H9 (cell line): ENCODE measurements at regions not wholly inside any gene's neighbourhood (a gene's known extent, or its start where the extent isn't known, plus 50 kb on each side); places are given as distances from the start of the nearest gene placed in this dataset.

Experiments
- DNase-seq: peaks from one replicate; pipeline ENCODE4 v3.0.0-alpha.2; 2017
- H2AFZ ChIP-seq: one replicate; pipeline ENCODE4 v1.6.1; 2013; ENCODE audit warnings: mild to moderate bottlenecking, low read length, control low read depth, moderate library complexity
- H2AK5ac ChIP-seq: 2 replicates; pipeline ENCODE4 v1.6.1; 2013; ENCODE audit warnings: low read length, control low read depth, mixed read lengths; ENCODE audit not compliant: insufficient read length
- H2BK120ac ChIP-seq: one replicate; pipeline ENCODE4 v1.6.1; 2013; ENCODE audit warnings: low read depth, mild to moderate bottlenecking, low read length, control low read depth, inconsistent platforms; ENCODE audit not compliant: poor library complexity, severe bottlenecking
- H2BK12ac ChIP-seq: 2 replicates; pipeline ENCODE4 v1.6.1; 2013; ENCODE audit warnings: low read length, control low read depth, mixed read lengths, low read depth; ENCODE audit not compliant: insufficient read length
- H2BK15ac ChIP-seq: 2 replicates; pipeline ENCODE4 v1.6.1; 2013; ENCODE audit warnings: low read depth, low read length, control low read depth
- H2BK20ac ChIP-seq: one replicate; pipeline ENCODE4 v1.6.1; 2013; ENCODE audit warnings: low read depth, mild to moderate bottlenecking, low read length, control low read depth, inconsistent platforms; ENCODE audit not compliant: poor library complexity, severe bottlenecking
- H2BK5ac ChIP-seq: 2 replicates; pipeline ENCODE4 v1.6.1; 2013; ENCODE audit warnings: low read length, control low read depth, mixed read lengths; ENCODE audit not compliant: insufficient read length
- H3K14ac ChIP-seq: 2 replicates; pipeline ENCODE4 v1.6.1; 2013; ENCODE audit warnings: low read length, control low read depth; ENCODE audit not compliant: insufficient read depth
- H3K18ac ChIP-seq: 2 replicates; pipeline ENCODE4 v1.6.1; 2013; ENCODE audit warnings: low read depth, mild to moderate bottlenecking, mixed read lengths, low read length, control low read depth; ENCODE audit not compliant: insufficient read length
- H3K23ac ChIP-seq: 2 replicates; pipeline ENCODE4 v1.6.1; 2013; ENCODE audit warnings: low read length, control low read depth, mixed read lengths, low read depth; ENCODE audit not compliant: insufficient read length
- H3K23me2 ChIP-seq: 2 replicates; pipeline ENCODE4 v1.6.1; 2013; ENCODE audit warnings: low read depth, mild to moderate bottlenecking, mixed read lengths, low read length, control low read depth; ENCODE audit not compliant: insufficient read length, poor library complexity, severe bottlenecking
- H3K27ac ChIP-seq: 2 replicates; pipeline ENCODE4 v1.5.1; 2013; ENCODE audit warnings: low read length, control low read depth, mixed read lengths, low read depth; ENCODE audit not compliant: insufficient read length
- H3K27me3 ChIP-seq: 2 replicates; pipeline ENCODE4 v1.6.1; 2013; ENCODE audit warnings: low read length, control low read depth, inconsistent platforms; ENCODE audit not compliant: insufficient read depth
- H3K4ac ChIP-seq: 2 replicates; pipeline ENCODE4 v1.6.1; 2013; ENCODE audit warnings: low read depth, mild to moderate bottlenecking, control low read depth, inconsistent platforms, low read length, moderate library complexity
- H3K4me1 ChIP-seq: 2 replicates; pipeline ENCODE4 v1.6.1; 2013; ENCODE audit warnings: low read length, control low read depth, inconsistent platforms; ENCODE audit not compliant: insufficient read depth
- H3K4me2 ChIP-seq: 2 replicates; pipeline ENCODE4 v1.6.1; 2013; ENCODE audit warnings: low read length, control low read depth, mixed read lengths; ENCODE audit not compliant: insufficient read length, insufficient read depth
- H3K56ac ChIP-seq: 2 replicates; pipeline ENCODE4 v1.6.1; 2013; ENCODE audit warnings: low read depth, mild to moderate bottlenecking, mixed read lengths, low read length, control low read depth; ENCODE audit not compliant: insufficient read length
- H3K79me1 ChIP-seq: 2 replicates; pipeline ENCODE4 v1.6.1; 2013; ENCODE audit warnings: low read depth, mild to moderate bottlenecking, moderate library complexity, low read length, control low read depth, inconsistent platforms; ENCODE audit not compliant: insufficient read depth, poor library complexity, severe bottlenecking
- H3K79me2 ChIP-seq: 2 replicates; pipeline ENCODE4 v1.6.1; 2013; ENCODE audit warnings: low read length, control low read depth, inconsistent platforms; ENCODE audit not compliant: insufficient read depth
- H3K9ac ChIP-seq: 2 replicates; pipeline ENCODE4 v1.6.1; 2013; ENCODE audit warnings: low read length, control low read depth, mixed read lengths; ENCODE audit not compliant: insufficient read length; ENCODE audit errors: extremely low read depth
- H3K9me3 ChIP-seq: one replicate; pipeline ENCODE4 v1.6.1; 2013; ENCODE audit warnings: low read depth, low read length, inconsistent platforms; ENCODE audit not compliant: control insufficient read depth
- H3T11ph ChIP-seq: one replicate; pipeline ENCODE4 v1.6.1; 2013; ENCODE audit warnings: mild to moderate bottlenecking, low read length, control low read depth, inconsistent platforms
- H4K20me1 ChIP-seq: one replicate; pipeline ENCODE4 v1.6.1; 2013; ENCODE audit not compliant: control insufficient read depth, insufficient read length, insufficient read depth
- H4K5ac ChIP-seq: 2 replicates; pipeline ENCODE4 v1.6.1; 2013; ENCODE audit warnings: low read depth, mild to moderate bottlenecking, mixed read lengths, low read length, control low read depth; ENCODE audit not compliant: insufficient read length
- H4K8ac ChIP-seq: replicated peaks from 2 replicates; pipeline ENCODE4 v1.6.1; 2013; ENCODE audit warnings: low read length, control low read depth, mixed read lengths, low read depth; ENCODE audit not compliant: insufficient read length
- H4K91ac ChIP-seq: 2 replicates; pipeline ENCODE4 v1.6.1; 2013; ENCODE audit warnings: low read depth, mild to moderate bottlenecking, moderate library complexity, mixed read lengths, low read length, control low read depth; ENCODE audit not compliant: insufficient read length
- H3K27ac Mint-ChIP-seq, 3 experiments: 2 replicates in 2 of 3; 3 replicates in 1 of 3; pipeline ENCODE4 v1.8.0; 2020 to 2021; ENCODE audit warnings: mixed read lengths in 3 of 3, mild to moderate bottlenecking in 1 of 3, moderate library complexity in 1 of 3
- H3K27me3 Mint-ChIP-seq: 2 replicates; pipeline ENCODE4 v1.8.0; 2021; ENCODE audit warnings: low read depth, mild to moderate bottlenecking, moderate library complexity, mixed read lengths
- H3K36me3 Mint-ChIP-seq, 3 experiments: 2 replicates in 2 of 3; 3 replicates in 1 of 3; pipeline ENCODE4 v1.8.0; 2020 to 2021; ENCODE audit warnings: low read depth in 3 of 3, mixed read lengths in 3 of 3; ENCODE audit not compliant: insufficient read depth in 1 of 3
- H3K4me1 Mint-ChIP-seq, 2 experiments: 2 replicates each; pipeline ENCODE4 v1.8.0; 2020; ENCODE audit warnings: mixed read lengths in 2 of 2
- H3K4me3 Mint-ChIP-seq, 2 experiments: 2 replicates in 1 of 2; 3 replicates in 1 of 2; pipeline ENCODE4 v1.8.0; 2020 to 2021; ENCODE audit warnings: mild to moderate bottlenecking in 2 of 2, mixed read lengths in 2 of 2, moderate library complexity in 1 of 2
- H3K9me3 Mint-ChIP-seq, 2 experiments: 2 replicates in 1 of 2; 3 replicates in 1 of 2; pipeline ENCODE4 v1.8.0; 2020; ENCODE audit warnings: mild to moderate bottlenecking in 2 of 2, mixed read lengths in 2 of 2, moderate library complexity in 1 of 2
- WGBS: extraction: QIAGEN DNeasy Blood & Tissue Kit; methylation state at CpG from one replicate; pipeline ENCODE4 v1.1.7; 2013; ENCODE audit warnings: missing lambda C conversion rate, low lambda C conversion rate, mixed read lengths; ENCODE audit not compliant: insufficient read length; ENCODE audit errors: extremely low coverage; 5-methylcytosine and 5-hydroxymethylcytosine counted together
- TF ChIP-seq, protein P1 (sequence below): fragments of 200-600 bp; sonication (generic); conservative IDR thresholded peaks from 3 replicates; pipeline ENCODE4 v1.8.0; 2021; ENCODE audit warnings: antibody characterized with exemption, mild to moderate bottlenecking

GRCh38 chrX:2147928-2148327 lies 352.8 kb downstream of the DHRSX start:
- WGBS: no CpG with 5 or more reads among the region's 3 CpGs
- Histone ChIP-seq H3K4me2 (no peak overlapping the region), H4K91ac (no peak overlapping the region), H4K20me1 (no peaks in the 10 kb centered on the region), H3K27me3 (no peaks in the 10 kb centered on the region), H4K8ac (no peak overlapping the region), H2BK120ac (no peak overlapping the region), H3K79me1 (no peaks in the 10 kb centered on the region), H3K4me1 (no peaks in the 10 kb centered on the region), H3K14ac (no peak overlapping the region), H3K27ac (no peak overlapping the region), H2AFZ (no peak overlapping the region), H2AK5ac (no peak overlapping the region), H3K23me2 (no peaks in the 10 kb centered on the region), H3K9me3 (peaks cover 12% of the 10 kb centered on the region), H2BK5ac (no peak overlapping the region), H3K56ac (no peak overlapping the region), H3K4ac (no peak overlapping the region), H4K5ac (no peak overlapping the region), H3T11ph (no peak overlapping the region), H3K23ac (no peak overlapping the region), H3K79me2 (no peaks in the 10 kb centered on the region), H2BK20ac (no peak overlapping the region), H3K18ac (no peak overlapping the region), H2BK15ac (no peak overlapping the region), H3K9ac (no peak overlapping the region), H2BK12ac (no peak overlapping the region)
- Mint-ChIP-seq H3K9me3 (peaks cover 27 to 31% of the 10 kb centered on the region in 2 experiments), H3K4me3 (no peak overlapping the region), H3K36me3 (peaks cover 24 to 39% (median 27%) of the 10 kb centered on the region in 3 experiments), H3K4me1 (peaks cover 7 to 12% of the 10 kb centered on the region in 2 experiments), H3K27me3 (no peaks in the 10 kb centered on the region; the same call in 1 of the 2 replicates), H3K27ac (no peak overlapping the region)
- no peak for DNase-seq
- TF ChIP-seq, protein P1, sequence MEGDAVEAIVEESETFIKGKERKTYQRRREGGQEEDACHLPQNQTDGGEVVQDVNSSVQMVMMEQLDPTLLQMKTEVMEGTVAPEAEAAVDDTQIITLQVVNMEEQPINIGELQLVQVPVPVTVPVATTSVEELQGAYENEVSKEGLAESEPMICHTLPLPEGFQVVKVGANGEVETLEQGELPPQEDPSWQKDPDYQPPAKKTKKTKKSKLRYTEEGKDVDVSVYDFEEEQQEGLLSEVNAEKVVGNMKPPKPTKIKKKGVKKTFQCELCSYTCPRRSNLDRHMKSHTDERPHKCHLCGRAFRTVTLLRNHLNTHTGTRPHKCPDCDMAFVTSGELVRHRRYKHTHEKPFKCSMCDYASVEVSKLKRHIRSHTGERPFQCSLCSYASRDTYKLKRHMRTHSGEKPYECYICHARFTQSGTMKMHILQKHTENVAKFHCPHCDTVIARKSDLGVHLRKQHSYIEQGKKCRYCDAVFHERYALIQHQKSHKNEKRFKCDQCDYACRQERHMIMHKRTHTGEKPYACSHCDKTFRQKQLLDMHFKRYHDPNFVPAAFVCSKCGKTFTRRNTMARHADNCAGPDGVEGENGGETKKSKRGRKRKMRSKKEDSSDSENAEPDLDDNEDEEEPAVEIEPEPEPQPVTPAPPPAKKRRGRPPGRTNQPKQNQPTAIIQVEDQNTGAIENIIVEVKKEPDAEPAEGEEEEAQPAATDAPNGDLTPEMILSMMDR: no peak
